HepG2 (cell line): ENCODE measurements at regions not wholly inside any gene's neighbourhood (a gene's known extent, or its start where the extent isn't known, plus 50 kb on each side); places are given as distances from the start of the nearest gene placed in this dataset.

Source experiments
- ATAC-seq: fragments of 200-7000 bp; cut with Tn5 transposase; 3 replicates; pipeline ENCODE4 v1.9.1; 2020; ENCODE audit warnings: mild to moderate bottlenecking, moderate library complexity
- BruUV-seq: library from RNA; stranded (reverse); fragments of 400-500 nt; replicated peaks from 2 replicates; lab custom pipeline; 2021; lab: Mats Ljungman, UMichigan
- CTCF ChIA-PET: fragments of 300-600 bp; formaldehyde crosslinking; extraction: SDS; loops from one replicate; lab custom pipeline; 2021; ENCODE audit warnings: low total read pairs, inconsistent platforms, low intra/inter-chr PET ratio; lab: Yijun Ruan, JAX
- POLR2A ChIA-PET: fragments of 350-600 bp; sonication (Branson Sonifier 250); formaldehyde crosslinking; loops from one replicate; lab custom pipeline; 2020; ENCODE audit warnings: antibody characterized with exemption, inconsistent platforms; lab: Yijun Ruan, JAX
- DNase-seq: peaks from one replicate; pipeline ENCODE4 v3.0.0-alpha.2; 2015; ENCODE audit warnings: low spot score
- FAIRE-seq: peaks from 3 replicates; lab custom pipeline; 2011; peaks lifted over from hg19 to GRCh38; lab: Jason Lieb, UNC
- H2AFZ ChIP-seq: one replicate; pipeline ENCODE4 v1.6.1; 2011; ENCODE audit warnings: low read length, inconsistent platforms
- H3K27ac ChIP-seq: fragments of 300-600 bp; 3 replicates; pipeline ENCODE4 v1.8.0; 2011; ENCODE audit warnings: mixed run types, mild to moderate bottlenecking, mixed read lengths, low read length, inconsistent platforms; ENCODE audit not compliant: insufficient read depth; ENCODE audit errors: extremely low read length
- H3K27me3 ChIP-seq, 2 experiments: fragments of 200-600 bp in 1 of 2; 2 replicates in 1 of 2; 3 replicates in 1 of 2; pipeline versions ENCODE4 v1.6.0 to v1.8.0; 2011; ENCODE audit warnings: low read length in 2 of 2, mild to moderate bottlenecking in 2 of 2, moderate library complexity in 2 of 2, inconsistent platforms in 1 of 2; ENCODE audit not compliant: insufficient read depth in 2 of 2, control insufficient read depth in 1 of 2
- H3K36me3 ChIP-seq, 2 experiments: fragments of 200-600 bp in 1 of 2; replicated peaks in 1 of 2; 2 replicates in 1 of 2; 3 replicates in 1 of 2; pipeline versions ENCODE4 v1.5.1 to v1.8.0; 2011; ENCODE audit warnings: low read length in 2 of 2, inconsistent platforms in 1 of 2; ENCODE audit not compliant: insufficient read depth in 2 of 2, control insufficient read depth in 1 of 2
- H3K4me1 ChIP-seq: 2 replicates; pipeline ENCODE4 v1.5.1; 2012; ENCODE audit warnings: low read length, inconsistent platforms; ENCODE audit not compliant: insufficient read depth
- H3K4me2 ChIP-seq: 2 replicates; pipeline ENCODE4 v1.6.0; 2011; ENCODE audit warnings: low read depth, low read length, inconsistent platforms
- H3K4me3 ChIP-seq, 3 experiments: fragments of 200-600 bp in 1 of 3; sonication (generic), shearing (Covaris generic) in 1 of 3; replicated peaks in 1 of 3; 2 replicates each; pipeline ENCODE4 v1.5.1; 2011 to 2016; ENCODE audit warnings: low read length in 3 of 3, inconsistent platforms in 2 of 3, low read depth in 2 of 3, mild to moderate bottlenecking in 2 of 3, control low read depth in 1 of 3, mixed read lengths in 1 of 3; ENCODE audit not compliant: insufficient read depth in 1 of 3
- H3K79me2 ChIP-seq: one replicate; pipeline ENCODE4 v1.6.1; 2011; ENCODE audit warnings: low read length, inconsistent platforms; ENCODE audit not compliant: insufficient read depth
- H3K9ac ChIP-seq: 2 replicates; pipeline ENCODE4 v1.6.0; 2011; ENCODE audit warnings: mild to moderate bottlenecking, low read depth, low read length, inconsistent platforms; ENCODE audit not compliant: insufficient read depth
- H3K9me3 ChIP-seq: 2 replicates; pipeline ENCODE4 v1.5.1; 2012; ENCODE audit warnings: mild to moderate bottlenecking, low read length
- H4K20me1 ChIP-seq: 2 replicates; pipeline ENCODE4 v1.6.0; 2011; ENCODE audit warnings: inconsistent platforms, mild to moderate bottlenecking, low read length, moderate library complexity; ENCODE audit not compliant: insufficient read depth
- PLRG1 ChIP-seq: fragments of 450-650 bp; conservative IDR thresholded peaks from 2 replicates; pipeline ENCODE4 v1.6.1; 2016
- ZNF629 ChIP-seq: sonication (generic); formaldehyde crosslinking; conservative IDR thresholded peaks from 2 replicates; pipeline ENCODE4 v1.5.0; 2020; ENCODE audit warnings: missing genetic modification reagents
- WGBS: methylation state at CpG from one replicate; pipeline ENCODE4 v1.1.6; 2017; ENCODE audit warnings: low lambda C conversion rate; 5-methylcytosine and 5-hydroxymethylcytosine counted together
- in situ Hi-C: cut with HindIII; loops from 2 replicates; pipeline ENCODE4 v1.10.0; 2017; ENCODE audit warnings: low pct_unique_long_range_greater_than_20kb; ENCODE audit not compliant: extremely low pct_ligation_motif_present
- intact Hi-C: fragments of 100-400 bp; cut with micrococcal nuclease; formaldehyde crosslinking; loops from one replicate; pipeline ENCODE4 v1.10.0; 2022; ENCODE audit not compliant: unreplicated experiment
- TF ChIP-seq, protein P1 (sequence below): sonication (generic); formaldehyde crosslinking; IDR thresholded peaks from 2 replicates; pipeline ENCODE4 v1.4.0; 2020; ENCODE audit warnings: missing genetic modification reagents, borderline replicate concordance

GRCh38 chr15:69789648-69790393 lies 307.9 kb downstream of the TLE3 start:
- no TSS peak for BruUV-seq
- Histone ChIP-seq H3K9ac (no peak overlapping the region), H3K36me3 (no peaks in the 10 kb centered on the region), H3K27ac (no peak overlapping the region), H3K79me2 (no peaks in the 10 kb centered on the region), H3K4me2 (no peak overlapping the region), H3K9me3 (no peaks in the 10 kb centered on the region), H2AFZ (no peak overlapping the region), H3K4me1 (no peaks in the 10 kb centered on the region), H4K20me1 (no peaks in the 10 kb centered on the region), H3K27me3 (peaks cover 0 to 16% of the 10 kb centered on the region in 2 experiments; a peak in 4 of 5 replicates)
- POLR2A ChIA-PET, result no interaction called here
- FAIRE-seq, result no peak
- 64% methylated on average over 5 of the region's 9 CpGs for WGBS
- no peak for DNase-seq
- in situ Hi-C loops, result no loop called here
- no peak for ATAC-seq
- CTCF ChIA-PET, result no interaction called here
- intact Hi-C loops, result no loop called here
- TF ChIP-seq PLRG1, result no peak
- peak; percentile 52; the same call in 1 of the 2 replicates for TF ChIP-seq ZNF629 (CRISPR knock-in tag)
- TF ChIP-seq, protein P1, sequence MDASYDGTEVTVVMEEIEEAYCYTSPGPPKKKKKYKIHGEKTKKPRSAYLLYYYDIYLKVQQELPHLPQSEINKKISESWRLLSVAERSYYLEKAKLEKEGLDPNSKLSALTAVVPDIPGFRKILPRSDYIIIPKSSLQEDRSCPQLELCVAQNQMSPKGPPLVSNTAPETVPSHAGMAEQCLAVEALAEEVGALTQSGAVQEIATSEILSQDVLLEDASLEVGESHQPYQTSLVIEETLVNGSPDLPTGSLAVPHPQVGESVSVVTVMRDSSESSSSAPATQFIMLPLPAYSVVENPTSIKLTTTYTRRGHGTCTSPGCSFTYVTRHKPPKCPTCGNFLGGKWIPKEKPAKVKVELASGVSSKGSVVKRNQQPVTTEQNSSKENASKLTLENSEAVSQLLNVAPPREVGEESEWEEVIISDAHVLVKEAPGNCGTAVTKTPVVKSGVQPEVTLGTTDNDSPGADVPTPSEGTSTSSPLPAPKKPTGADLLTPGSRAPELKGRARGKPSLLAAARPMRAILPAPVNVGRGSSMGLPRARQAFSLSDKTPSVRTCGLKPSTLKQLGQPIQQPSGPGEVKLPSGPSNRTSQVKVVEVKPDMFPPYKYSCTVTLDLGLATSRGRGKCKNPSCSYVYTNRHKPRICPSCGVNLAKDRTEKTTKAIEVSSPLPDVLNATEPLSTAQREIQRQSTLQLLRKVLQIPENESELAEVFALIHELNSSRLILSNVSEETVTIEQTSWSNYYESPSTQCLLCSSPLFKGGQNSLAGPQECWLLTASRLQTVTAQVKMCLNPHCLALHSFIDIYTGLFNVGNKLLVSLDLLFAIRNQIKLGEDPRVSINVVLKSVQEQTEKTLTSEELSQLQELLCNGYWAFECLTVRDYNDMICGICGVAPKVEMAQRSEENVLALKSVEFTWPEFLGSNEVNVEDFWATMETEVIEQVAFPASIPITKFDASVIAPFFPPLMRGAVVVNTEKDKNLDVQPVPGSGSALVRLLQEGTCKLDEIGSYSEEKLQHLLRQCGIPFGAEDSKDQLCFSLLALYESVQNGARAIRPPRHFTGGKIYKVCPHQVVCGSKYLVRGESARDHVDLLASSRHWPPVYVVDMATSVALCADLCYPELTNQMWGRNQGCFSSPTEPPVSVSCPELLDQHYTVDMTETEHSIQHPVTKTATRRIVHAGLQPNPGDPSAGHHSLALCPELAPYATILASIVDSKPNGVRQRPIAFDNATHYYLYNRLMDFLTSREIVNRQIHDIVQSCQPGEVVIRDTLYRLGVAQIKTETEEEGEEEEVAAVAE (CRISPR knock-in tag), result no peak
- TF ChIP-seq, all 625 proteins: peak for 1
- no peak overlapping the region for H3K4me3 ChIP-seq
